SK-N-SH (cell line): ENCODE measurements at regions not wholly inside any gene's neighbourhood (a gene's known extent, or its start where the extent isn't known, plus 50 kb on each side); places are given as distances from the start of the nearest gene placed in this dataset.

Experiments used
- CTCF ChIA-PET: fragments of 300-600, 350-600 bp; formaldehyde crosslinking; extraction: SDS; loops from one replicate; lab custom pipeline; 2021; lab: Yijun Ruan, JAX
- POLR2A ChIA-PET: fragments of 350-600 bp; sonication (Branson Sonifier 250); formaldehyde crosslinking; extraction: SDS; loops from one replicate; lab custom pipeline; 2020; ENCODE audit warnings: antibody characterized with exemption, inconsistent platforms; lab: Yijun Ruan, JAX
- DNase-seq: peaks from one replicate; pipeline ENCODE4 v3.0.0; 2012
- H2AFZ ChIP-seq: fragments of 200-600 bp; sonication (generic); 2 replicates; pipeline ENCODE4 v1.8.1; 2016; ENCODE audit warnings: antibody characterized with exemption, mild to moderate bottlenecking, low read depth
- H3F3A ChIP-seq: fragments of 200-600 bp; sonication (generic); replicated peaks from 2 replicates; pipeline ENCODE3; 2016; ENCODE audit warnings: antibody characterized with exemption, mild to moderate bottlenecking; ENCODE audit not compliant: insufficient read depth
- H3K27ac ChIP-seq, 2 experiments: fragments of 200-500 bp in 1 of 2; fragments of 200-600 bp in 1 of 2; sonication (Bioruptor generic) in 1 of 2; sonication (generic), shearing (Covaris generic) in 1 of 2; 2 replicates each; pipeline versions ENCODE4 v1.5.1 to v1.6.1; 2014 to 2016; ENCODE audit warnings: low read depth in 2 of 2, inconsistent platforms in 1 of 2, low read length in 1 of 2, mild to moderate bottlenecking in 1 of 2, mixed read lengths in 1 of 2
- H3K27me3 ChIP-seq: fragments of 200-600 bp; sonication (generic), shearing (Covaris generic); 2 replicates; pipeline ENCODE4 v1.6.1; 2016; ENCODE audit warnings: mixed run types; ENCODE audit not compliant: insufficient read depth
- H3K36me3 ChIP-seq, 2 experiments: fragments of 200-500 bp in 1 of 2; fragments of 200-600 bp in 1 of 2; sonication (Bioruptor generic) in 1 of 2; sonication (generic) in 1 of 2; replicated peaks in 1 of 2; 2 replicates each; pipeline versions ENCODE3 to v1.5.1; 2014 to 2016; ENCODE audit warnings: low read length in 1 of 2, mild to moderate bottlenecking in 1 of 2; ENCODE audit not compliant: insufficient read depth in 2 of 2, control insufficient read depth in 1 of 2
- H3K4me1 ChIP-seq, 2 experiments: fragments of 200-500 bp in 1 of 2; fragments of 200-600 bp in 1 of 2; sonication (Bioruptor generic) in 1 of 2; sonication (generic), shearing (Covaris generic) in 1 of 2; 2 replicates each; pipeline versions ENCODE4 v1.5.1 to v1.6.1; 2014 to 2016; ENCODE audit warnings: low read depth in 1 of 2, low read length in 1 of 2, mixed run types in 1 of 2; ENCODE audit not compliant: insufficient read depth in 2 of 2, control insufficient read depth in 1 of 2
- H3K4me2 ChIP-seq: fragments of 200-600 bp; sonication (generic), shearing (Covaris generic); 2 replicates; pipeline ENCODE4 v1.6.1; 2017; ENCODE audit warnings: mixed run types
- H3K4me3 ChIP-seq, 2 experiments: fragments of 200-500 bp in 1 of 2; fragments of 200-600 bp in 1 of 2; sonication (Bioruptor generic) in 1 of 2; sonication (generic), shearing (Covaris generic) in 1 of 2; 2 replicates each; pipeline versions ENCODE4 v1.5.1 to v1.8.1; 2014 to 2016; ENCODE audit warnings: low read depth in 2 of 2, inconsistent platforms in 1 of 2, low read length in 1 of 2, mild to moderate bottlenecking in 1 of 2, mixed read lengths in 1 of 2, moderate library complexity in 1 of 2
- H3K79me2 ChIP-seq: fragments of 200-600 bp; sonication (generic); 2 replicates; pipeline ENCODE4 v1.8.1; 2017; ENCODE audit warnings: mild to moderate bottlenecking; ENCODE audit not compliant: insufficient read depth
- H3K9ac ChIP-seq: fragments of 200-600 bp; sonication (generic); 2 replicates; pipeline ENCODE4 v1.6.1; 2017; ENCODE audit warnings: mixed run types
- H3K9me2 ChIP-seq: fragments of 200-600 bp; sonication (generic); 2 replicates; pipeline ENCODE4 v1.6.1; 2017; ENCODE audit warnings: mixed run types
- H3K9me3 ChIP-seq: fragments of 200-600 bp; sonication (generic); 2 replicates; pipeline ENCODE4 v1.6.1; 2017; ENCODE audit warnings: mixed run types, mild to moderate bottlenecking, moderate library complexity
- H4K20me1 ChIP-seq: fragments of 200-600 bp; sonication (generic); 2 replicates; pipeline ENCODE4 v1.6.1; 2017; ENCODE audit warnings: mild to moderate bottlenecking, mixed run types; ENCODE audit not compliant: insufficient read depth
- CHD2 ChIP-seq: fragments of 150-350 bp; IDR thresholded peaks from 2 replicates; pipeline ENCODE4 v1.6.1; 2018; ENCODE audit warnings: low read length; ENCODE audit not compliant: partially characterized antibody
- CTCF ChIP-seq: fragments of 200-600 bp; sonication (generic); IDR thresholded peaks from 2 replicates; pipeline ENCODE4 v1.6.1; 2017; ENCODE audit warnings: antibody characterized with exemption, mild to moderate bottlenecking, moderate library complexity
- FOXM1 ChIP-seq: IDR thresholded peaks from 2 replicates; pipeline ENCODE4 v1.4.0; 2012; ENCODE audit warnings: low read depth, mild to moderate bottlenecking
- GABPA ChIP-seq: IDR thresholded peaks from 2 replicates; pipeline ENCODE4 v1.4.0; 2012; ENCODE audit warnings: low read depth, mild to moderate bottlenecking
- GATA2 ChIP-seq: sonication (generic); formaldehyde crosslinking; IDR thresholded peaks from 2 replicates; pipeline ENCODE4 v1.5.0; 2020; ENCODE audit warnings: mild to moderate bottlenecking, missing genetic modification reagents
- NFIC ChIP-seq: IDR thresholded peaks from 2 replicates; pipeline ENCODE4 v1.4.0; 2012; ENCODE audit warnings: borderline replicate concordance
- POLR2AphosphoS5 ChIP-seq: IDR thresholded peaks from 2 replicates; pipeline ENCODE4 v1.6.1; 2012; ENCODE audit warnings: low read depth, low read length
- RCOR1 ChIP-seq: fragments of 150-350 bp; IDR thresholded peaks from 2 replicates; pipeline ENCODE4 v1.6.1; 2017; ENCODE audit warnings: antibody characterized with exemption, low read length
- REST ChIP-seq: IDR thresholded peaks from 2 replicates; pipeline ENCODE4 v1.6.1; 2012; ENCODE audit warnings: mild to moderate bottlenecking, low read depth, low read length, moderate library complexity
- SIN3A ChIP-seq: IDR thresholded peaks from 2 replicates; pipeline ENCODE4 v1.6.1; 2012; ENCODE audit warnings: low read depth, mild to moderate bottlenecking, low read length, moderate library complexity, borderline replicate concordance
- TCF12 ChIP-seq: IDR thresholded peaks from 2 replicates; pipeline ENCODE4 v1.4.0; 2012
- WGBS: methylation state at CpG from one replicate; pipeline ENCODE4 v1.1.6; 2017; ENCODE audit warnings: low lambda C conversion rate; 5-methylcytosine and 5-hydroxymethylcytosine counted together
- TF ChIP-seq, protein P1 (sequence below): IDR thresholded peaks from 2 replicates; pipeline ENCODE4 v1.4.0; 2012; ENCODE audit warnings: low read depth, borderline replicate concordance
- TF ChIP-seq, protein P2 (sequence below): fragments of 150-350 bp; IDR thresholded peaks from 2 replicates; pipeline ENCODE4 v1.6.1; 2016; ENCODE audit warnings: mild to moderate bottlenecking, low read depth, low read length

DNA sequence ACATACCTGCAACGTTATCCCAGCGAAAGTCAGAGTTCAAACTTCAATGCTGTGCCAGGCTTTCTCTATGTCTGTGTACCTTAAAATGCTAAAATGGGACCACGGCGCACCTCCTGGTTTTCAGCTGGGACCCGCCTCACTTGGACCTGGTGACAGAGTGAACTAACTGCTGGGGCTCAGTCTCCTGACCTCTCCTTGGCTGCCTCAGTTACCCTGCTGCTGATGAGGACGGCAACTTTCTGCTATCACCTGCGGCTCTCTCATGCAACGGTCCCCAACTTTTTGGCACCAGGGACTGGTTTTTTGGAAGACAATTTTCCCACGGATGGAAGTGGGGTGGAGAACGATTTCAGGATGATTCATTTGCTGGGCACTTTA is 402.8 kb downstream of the BRD1 start (continued):
- TF ChIP-seq CTCF: no peak
- TF ChIP-seq, protein P1, sequence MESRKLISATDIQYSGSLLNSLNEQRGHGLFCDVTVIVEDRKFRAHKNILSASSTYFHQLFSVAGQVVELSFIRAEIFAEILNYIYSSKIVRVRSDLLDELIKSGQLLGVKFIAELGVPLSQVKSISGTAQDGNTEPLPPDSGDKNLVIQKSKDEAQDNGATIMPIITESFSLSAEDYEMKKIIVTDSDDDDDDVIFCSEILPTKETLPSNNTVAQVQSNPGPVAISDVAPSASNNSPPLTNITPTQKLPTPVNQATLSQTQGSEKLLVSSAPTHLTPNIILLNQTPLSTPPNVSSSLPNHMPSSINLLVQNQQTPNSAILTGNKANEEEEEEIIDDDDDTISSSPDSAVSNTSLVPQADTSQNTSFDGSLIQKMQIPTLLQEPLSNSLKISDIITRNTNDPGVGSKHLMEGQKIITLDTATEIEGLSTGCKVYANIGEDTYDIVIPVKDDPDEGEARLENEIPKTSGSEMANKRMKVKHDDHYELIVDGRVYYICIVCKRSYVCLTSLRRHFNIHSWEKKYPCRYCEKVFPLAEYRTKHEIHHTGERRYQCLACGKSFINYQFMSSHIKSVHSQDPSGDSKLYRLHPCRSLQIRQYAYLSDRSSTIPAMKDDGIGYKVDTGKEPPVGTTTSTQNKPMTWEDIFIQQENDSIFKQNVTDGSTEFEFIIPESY: no peak
- TF ChIP-seq, all 33 proteins: peak for 0

DNA sequence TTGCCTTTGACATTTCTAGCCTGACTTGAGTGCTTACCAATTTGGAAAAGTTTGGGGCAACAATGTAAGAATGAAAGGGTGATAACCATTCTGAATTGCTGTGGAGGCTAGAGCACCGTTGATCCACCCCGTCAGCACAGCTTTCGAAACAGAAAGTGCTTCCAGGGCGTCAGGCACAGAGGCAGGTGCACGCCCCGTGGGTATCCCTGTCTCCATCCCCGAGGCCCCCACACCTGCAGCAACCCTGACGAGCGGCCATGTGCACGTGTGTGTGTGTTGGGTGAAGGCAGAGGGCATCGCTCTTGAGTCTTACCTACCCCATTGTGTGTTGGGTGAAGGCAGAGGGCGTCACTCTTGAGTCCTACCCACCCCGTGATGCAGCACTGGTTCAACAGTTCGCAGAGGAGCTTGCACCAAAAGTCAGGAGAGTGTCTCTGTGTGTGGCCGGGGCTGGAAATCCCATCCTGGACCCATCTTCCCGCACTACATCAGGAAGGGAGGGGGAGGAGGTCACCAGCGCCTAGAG is 404.5 kb downstream of the BRD1 start:
- H3K36me3 ChIP-seq: no peaks in the 10 kb centered on the region
- no peak overlapping the region for H3K4me2 ChIP-seq
- H3F3A ChIP-seq: no peaks in the 10 kb centered on the region
- ChIA-PET POLR2A (no interaction called here), CTCF (no interaction called here)
- H3K9ac ChIP-seq: no peak overlapping the region
- H4K20me1 ChIP-seq: no peaks in the 10 kb centered on the region
- no peaks in the 10 kb centered on the region for H3K9me3 ChIP-seq
- H3K4me1 ChIP-seq: no peaks in the 10 kb centered on the region
- no peak for TF ChIP-seq POLR2AphosphoS5
- no peak for TF ChIP-seq FOXM1
- TF ChIP-seq TCF12: no peak
- no peak for TF ChIP-seq RCOR1
- TF ChIP-seq, protein P1: no peak
- no peak for TF ChIP-seq REST
- no peak for TF ChIP-seq GABPA
- no peak for TF ChIP-seq SIN3A
- no peak for TF ChIP-seq GATA2 (CRISPR knock-in tag)
- no peak for TF ChIP-seq CHD2
- no peak for TF ChIP-seq NFIC
- TF ChIP-seq, protein P2, sequence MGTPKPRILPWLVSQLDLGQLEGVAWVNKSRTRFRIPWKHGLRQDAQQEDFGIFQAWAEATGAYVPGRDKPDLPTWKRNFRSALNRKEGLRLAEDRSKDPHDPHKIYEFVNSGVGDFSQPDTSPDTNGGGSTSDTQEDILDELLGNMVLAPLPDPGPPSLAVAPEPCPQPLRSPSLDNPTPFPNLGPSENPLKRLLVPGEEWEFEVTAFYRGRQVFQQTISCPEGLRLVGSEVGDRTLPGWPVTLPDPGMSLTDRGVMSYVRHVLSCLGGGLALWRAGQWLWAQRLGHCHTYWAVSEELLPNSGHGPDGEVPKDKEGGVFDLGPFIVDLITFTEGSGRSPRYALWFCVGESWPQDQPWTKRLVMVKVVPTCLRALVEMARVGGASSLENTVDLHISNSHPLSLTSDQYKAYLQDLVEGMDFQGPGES: no peak
- DNase-seq: no peak
- WGBS: 7% methylated on average over 9 of the region's 17 CpGs
- no peaks in the 10 kb centered on the region; the same call in 1 of the 2 replicates for H3K27me3 ChIP-seq
- H3K9me2 ChIP-seq: no peaks in the 10 kb centered on the region
- H3K4me3 ChIP-seq: no peak overlapping the region
- no peak overlapping the region for H3K27ac ChIP-seq
- no peak overlapping the region for H2AFZ ChIP-seq
- no peaks in the 10 kb centered on the region for H3K79me2 ChIP-seq
